Suprapubic skin (tissue), 3 donors: ENCODE measurements at regions not wholly inside any gene's neighbourhood (a gene's known extent, or its start where the extent isn't known, plus 50 kb on each side); places are given as distances from the start of the nearest gene placed in this dataset.

Source experiments
- POLR2A ChIP-seq, 2 donors: fragments of 450-650 bp; IDR thresholded peaks; one replicate each; pipeline ENCODE4 v1.6.1; 2017; ENCODE audit warnings: antibody characterized with exemption in 2 of 2, mild to moderate bottlenecking in 2 of 2, moderate library complexity in 2 of 2
- TF ChIP-seq, protein P1 (sequence below), 2 donors: fragments of 200-600 bp in 1 of 2; fragments of 450-650 bp in 1 of 2; sonication (generic) in 1 of 2; IDR thresholded peaks; one replicate each; pipeline ENCODE4 v1.5.1; 2016 to 2019; ENCODE audit warnings: antibody characterized with exemption in 2 of 2, mild to moderate bottlenecking in 1 of 2, moderate library complexity in 1 of 2

DNA sequence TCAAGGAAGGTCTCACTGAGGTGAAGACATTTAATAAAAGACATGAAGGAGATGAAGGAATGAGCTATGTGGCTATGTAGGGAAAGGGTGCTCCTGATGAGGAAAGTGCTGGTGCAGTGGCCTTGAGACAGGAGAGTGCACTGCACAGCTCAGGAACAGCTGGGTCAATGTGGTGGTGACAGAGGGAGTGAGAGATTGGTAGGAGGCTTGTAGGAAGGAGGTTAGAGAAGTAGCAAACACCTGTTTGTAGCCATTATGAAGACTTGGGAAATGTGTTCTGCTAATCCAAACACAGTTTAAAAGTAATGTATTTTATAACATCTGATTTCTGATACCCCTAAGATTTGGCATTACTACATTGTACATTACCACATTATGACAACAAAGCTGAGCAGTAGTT, 115.1 kb upstream of the MTAP start:
- TF ChIP-seq, protein P1, sequence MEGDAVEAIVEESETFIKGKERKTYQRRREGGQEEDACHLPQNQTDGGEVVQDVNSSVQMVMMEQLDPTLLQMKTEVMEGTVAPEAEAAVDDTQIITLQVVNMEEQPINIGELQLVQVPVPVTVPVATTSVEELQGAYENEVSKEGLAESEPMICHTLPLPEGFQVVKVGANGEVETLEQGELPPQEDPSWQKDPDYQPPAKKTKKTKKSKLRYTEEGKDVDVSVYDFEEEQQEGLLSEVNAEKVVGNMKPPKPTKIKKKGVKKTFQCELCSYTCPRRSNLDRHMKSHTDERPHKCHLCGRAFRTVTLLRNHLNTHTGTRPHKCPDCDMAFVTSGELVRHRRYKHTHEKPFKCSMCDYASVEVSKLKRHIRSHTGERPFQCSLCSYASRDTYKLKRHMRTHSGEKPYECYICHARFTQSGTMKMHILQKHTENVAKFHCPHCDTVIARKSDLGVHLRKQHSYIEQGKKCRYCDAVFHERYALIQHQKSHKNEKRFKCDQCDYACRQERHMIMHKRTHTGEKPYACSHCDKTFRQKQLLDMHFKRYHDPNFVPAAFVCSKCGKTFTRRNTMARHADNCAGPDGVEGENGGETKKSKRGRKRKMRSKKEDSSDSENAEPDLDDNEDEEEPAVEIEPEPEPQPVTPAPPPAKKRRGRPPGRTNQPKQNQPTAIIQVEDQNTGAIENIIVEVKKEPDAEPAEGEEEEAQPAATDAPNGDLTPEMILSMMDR (IDR thresholded peaks at IDR 0.05) = no peak
- no peak for TF ChIP-seq POLR2A (IDR thresholded peaks at IDR 0.05)
